ENCODE measurements at regions not wholly inside any gene's neighbourhood (a gene's known extent, or its start where the extent isn't known, plus 50 kb on each side); places are given as distances from the start of the nearest gene placed in this dataset.

DNA sequence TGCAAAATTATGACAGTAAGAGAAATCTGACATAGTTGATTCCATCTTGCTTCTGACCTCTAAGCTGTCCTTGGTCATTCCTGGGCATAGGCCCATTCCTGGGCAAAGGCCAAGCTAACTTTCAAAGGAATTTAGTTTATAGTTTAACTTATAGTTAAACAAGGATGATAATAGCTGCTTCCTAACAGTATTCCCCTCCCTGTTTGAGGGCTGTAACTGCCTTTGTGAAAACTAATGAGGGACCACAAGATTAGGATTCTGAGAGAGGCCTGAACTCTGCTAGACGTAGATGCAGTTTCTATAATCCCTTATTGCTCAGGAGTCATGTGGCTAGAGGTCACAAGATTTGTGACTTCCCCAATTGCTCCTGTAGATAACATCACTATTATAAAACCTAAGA lies 80.2 kb upstream of the ASIC2 start:
- Histone ChIP-seq H3K36me3 (ENCODE audit: insufficient read depth, low read length) (no peaks in the 10 kb centered on the region), H3K4me3 (ENCODE audit: low read depth, low read length, poor library complexity, severe bottlenecking) (no peak overlapping the region), H2AFZ (ENCODE audit: low read length) (no peak overlapping the region), H3K79me2 (ENCODE audit: insufficient read depth, low read length) (no peaks in the 10 kb centered on the region), H4K20me1 (ENCODE audit: insufficient read depth, low read length) (no peaks in the 10 kb centered on the region), H3K9me2 (ENCODE audit: low read depth, low read length) (no peaks in the 10 kb centered on the region), H3K27ac (ENCODE audit: low read depth, low read length, poor library complexity, severe bottlenecking) (no peak overlapping the region), H3K4me2 (ENCODE audit: low read length) (no peak overlapping the region), H3K9ac (ENCODE audit: low read length) (no peak overlapping the region), H3F3A (ENCODE audit: insufficient read depth, low read length) (no peaks in the 10 kb centered on the region), H3K4me1 (ENCODE audit: insufficient read depth, low read length, severe bottlenecking) (no peaks in the 10 kb centered on the region), H3K9me3 (ENCODE audit: low read length) (no peaks in the 10 kb centered on the region), H3K27me3 (ENCODE audit: insufficient read depth, low read length) (no peaks in the 10 kb centered on the region)
- TF ChIP-seq, protein P1, sequence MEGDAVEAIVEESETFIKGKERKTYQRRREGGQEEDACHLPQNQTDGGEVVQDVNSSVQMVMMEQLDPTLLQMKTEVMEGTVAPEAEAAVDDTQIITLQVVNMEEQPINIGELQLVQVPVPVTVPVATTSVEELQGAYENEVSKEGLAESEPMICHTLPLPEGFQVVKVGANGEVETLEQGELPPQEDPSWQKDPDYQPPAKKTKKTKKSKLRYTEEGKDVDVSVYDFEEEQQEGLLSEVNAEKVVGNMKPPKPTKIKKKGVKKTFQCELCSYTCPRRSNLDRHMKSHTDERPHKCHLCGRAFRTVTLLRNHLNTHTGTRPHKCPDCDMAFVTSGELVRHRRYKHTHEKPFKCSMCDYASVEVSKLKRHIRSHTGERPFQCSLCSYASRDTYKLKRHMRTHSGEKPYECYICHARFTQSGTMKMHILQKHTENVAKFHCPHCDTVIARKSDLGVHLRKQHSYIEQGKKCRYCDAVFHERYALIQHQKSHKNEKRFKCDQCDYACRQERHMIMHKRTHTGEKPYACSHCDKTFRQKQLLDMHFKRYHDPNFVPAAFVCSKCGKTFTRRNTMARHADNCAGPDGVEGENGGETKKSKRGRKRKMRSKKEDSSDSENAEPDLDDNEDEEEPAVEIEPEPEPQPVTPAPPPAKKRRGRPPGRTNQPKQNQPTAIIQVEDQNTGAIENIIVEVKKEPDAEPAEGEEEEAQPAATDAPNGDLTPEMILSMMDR (IDR thresholded peaks at IDR 0.05; ENCODE audit: low read length), result no peak
- no peak for TF ChIP-seq EZH2 (IDR thresholded peaks at IDR 0.05; ENCODE audit: borderline replicate concordance, low read length)

DNA sequence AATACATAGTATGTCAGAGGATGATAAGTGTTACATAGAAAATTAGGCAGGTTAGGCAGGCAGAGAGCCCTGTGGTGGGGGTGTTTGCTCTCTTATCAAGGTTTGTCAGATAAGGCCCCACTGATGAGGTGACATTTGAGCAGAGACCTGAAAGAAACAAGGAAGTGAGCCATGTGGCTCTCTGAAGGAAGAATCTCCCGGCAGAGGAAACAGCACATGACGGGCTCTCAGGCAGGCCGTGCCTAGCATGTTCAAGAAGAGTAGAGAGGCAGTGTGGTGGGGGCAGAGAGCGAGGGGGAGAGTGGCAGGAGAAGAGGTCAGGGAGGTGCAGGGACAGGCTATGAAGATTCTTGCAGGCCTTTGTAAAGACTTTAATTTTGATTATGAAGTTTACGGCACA lies 82.0 kb upstream of the ASIC2 start:
- H3K36me3 ChIP-seq (ENCODE audit: insufficient read depth, low read length), result no peaks in the 10 kb centered on the region
- H3K27me3 ChIP-seq (ENCODE audit: insufficient read depth, low read length), result no peaks in the 10 kb centered on the region
- no peaks in the 10 kb centered on the region for H3K9me2 ChIP-seq (ENCODE audit: low read depth, low read length)
- no peaks in the 10 kb centered on the region for H4K20me1 ChIP-seq (ENCODE audit: insufficient read depth, low read length)
- H3K9ac ChIP-seq (ENCODE audit: low read length), result no peak overlapping the region
- TF ChIP-seq EZH2 (IDR thresholded peaks at IDR 0.05; ENCODE audit: borderline replicate concordance, low read length), result no peak
- TF ChIP-seq, protein P1 (IDR thresholded peaks at IDR 0.05; ENCODE audit: low read length), result no peak
- no peak overlapping the region for H3K4me2 ChIP-seq (ENCODE audit: low read length)
- H3K9me3 ChIP-seq (ENCODE audit: low read length), result no peaks in the 10 kb centered on the region
- H3F3A ChIP-seq (ENCODE audit: insufficient read depth, low read length), result no peaks in the 10 kb centered on the region
- H3K79me2 ChIP-seq (ENCODE audit: insufficient read depth, low read length), result no peaks in the 10 kb centered on the region
- no peaks in the 10 kb centered on the region for H3K4me1 ChIP-seq (ENCODE audit: insufficient read depth, low read length, severe bottlenecking)
- no peak overlapping the region for H3K27ac ChIP-seq (ENCODE audit: low read depth, low read length, poor library complexity, severe bottlenecking)
- H3K4me3 ChIP-seq (ENCODE audit: low read depth, low read length, poor library complexity, severe bottlenecking), result no peak overlapping the region
- no peak overlapping the region for H2AFZ ChIP-seq (ENCODE audit: low read length)

DNA sequence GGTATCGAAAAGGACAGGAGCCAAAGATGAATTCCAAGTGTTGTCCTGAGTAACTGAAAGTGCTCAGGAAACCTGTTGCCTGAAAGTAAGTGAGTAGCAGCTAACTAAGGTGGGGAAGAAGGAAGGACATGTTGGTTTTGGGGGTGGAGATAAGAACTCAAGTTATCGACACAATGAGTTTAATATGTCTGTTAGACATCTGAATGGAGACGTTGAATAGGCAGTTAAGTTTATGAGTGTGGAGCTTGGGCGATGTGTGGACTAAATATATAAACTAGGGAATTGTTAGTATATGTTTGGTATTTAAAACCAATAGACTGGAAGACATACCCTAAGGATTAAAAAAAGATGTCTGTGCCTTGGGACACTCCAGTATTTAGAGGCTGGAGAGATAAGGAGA lies 82.7 kb upstream of the ASIC2 start:
- H2AFZ ChIP-seq (ENCODE audit: low read length), result no peak overlapping the region
- H3K79me2 ChIP-seq (ENCODE audit: insufficient read depth, low read length), result no peaks in the 10 kb centered on the region
- no peaks in the 10 kb centered on the region for H4K20me1 ChIP-seq (ENCODE audit: insufficient read depth, low read length)
- H3F3A ChIP-seq (ENCODE audit: insufficient read depth, low read length), result no peaks in the 10 kb centered on the region
- H3K27me3 ChIP-seq (ENCODE audit: insufficient read depth, low read length), result no peaks in the 10 kb centered on the region
- no peaks in the 10 kb centered on the region for H3K9me3 ChIP-seq (ENCODE audit: low read length)
- TF ChIP-seq EZH2 (IDR thresholded peaks at IDR 0.05; ENCODE audit: borderline replicate concordance, low read length), result no peak
- TF ChIP-seq, protein P1 (IDR thresholded peaks at IDR 0.05; ENCODE audit: low read length), result no peak
- no peaks in the 10 kb centered on the region for H3K36me3 ChIP-seq (ENCODE audit: insufficient read depth, low read length)
- no peaks in the 10 kb centered on the region for H3K4me1 ChIP-seq (ENCODE audit: insufficient read depth, low read length, severe bottlenecking)
- no peak overlapping the region for H3K4me3 ChIP-seq (ENCODE audit: low read depth, low read length, poor library complexity, severe bottlenecking)
- H3K4me2 ChIP-seq (ENCODE audit: low read length), result no peak overlapping the region
- H3K27ac ChIP-seq (ENCODE audit: low read depth, low read length, poor library complexity, severe bottlenecking), result no peak overlapping the region
- no peaks in the 10 kb centered on the region for H3K9me2 ChIP-seq (ENCODE audit: low read depth, low read length)
- H3K9ac ChIP-seq (ENCODE audit: low read length), result no peak overlapping the region
